Ectodermal cell (in vitro differentiated cells): ENCODE measurements at regions not wholly inside any gene's neighbourhood (a gene's known extent, or its start where the extent isn't known, plus 50 kb on each side); places are given as distances from the start of the nearest gene placed in this dataset.

Source experiments
- H3K27ac ChIP-seq: 2 replicates; pipeline ENCODE4 v1.7.0; 2013; ENCODE audit warnings: mild to moderate bottlenecking, low read depth, low read length; ENCODE audit not compliant: insufficient read depth, poor library complexity, severe bottlenecking
- H3K27me3 ChIP-seq: 2 replicates; pipeline ENCODE4 v1.7.0; 2013; ENCODE audit warnings: mild to moderate bottlenecking, low read length; ENCODE audit not compliant: insufficient read depth, control insufficient read depth, poor library complexity, severe bottlenecking
- H3K36me3 ChIP-seq: one replicate; pipeline ENCODE4 v1.7.0; 2013; ENCODE audit warnings: low read length; ENCODE audit not compliant: control insufficient read depth, insufficient read depth
- H3K4me1 ChIP-seq: one replicate; pipeline ENCODE4 v1.7.0; 2013; ENCODE audit warnings: low read length; ENCODE audit not compliant: control insufficient read depth, insufficient read depth
- H3K4me3 ChIP-seq: 2 replicates; pipeline ENCODE4 v1.7.0; 2013; ENCODE audit warnings: low read depth, low read length, control low read depth; ENCODE audit not compliant: insufficient read depth
- H3K9me3 ChIP-seq: 2 replicates; pipeline ENCODE4 v1.7.0; 2013; ENCODE audit warnings: mild to moderate bottlenecking, low read length, moderate library complexity; ENCODE audit not compliant: control insufficient read depth
- WGBS, 2 experiments: methylation state at CpG; one replicate each; pipeline ENCODE4 v1.1.7; 2013; ENCODE audit warnings: missing lambda C conversion rate in 2 of 2; 5-methylcytosine and 5-hydroxymethylcytosine counted together

DNA sequence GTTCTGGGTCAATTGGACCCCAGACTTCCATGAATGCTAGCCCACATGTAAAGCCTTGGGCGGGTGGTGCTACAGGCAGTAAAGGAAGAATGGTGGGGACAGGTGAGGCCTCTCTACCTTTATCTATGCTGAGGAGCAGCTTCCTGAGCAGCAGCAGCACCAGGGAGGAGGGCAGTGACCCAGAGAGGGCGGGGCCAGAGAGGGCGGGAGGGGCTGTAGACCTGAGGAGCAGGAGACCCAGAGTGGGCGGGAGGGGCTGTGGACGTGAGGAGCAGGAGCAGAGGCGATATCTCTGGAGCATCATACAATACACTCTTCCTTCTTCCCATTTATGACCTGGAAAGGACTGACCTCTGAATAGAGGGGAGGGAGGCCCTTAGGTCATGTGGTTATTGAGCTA is 165.9 kb downstream of the MTRR start:
- WGBS, 2 experiments: 88 to 92% methylated on average over 4 to 5 of the region's 6 CpGs
- no peak overlapping the region for H3K4me3 ChIP-seq
- no peaks in the 10 kb centered on the region for H3K9me3 ChIP-seq
- no peaks in the 10 kb centered on the region for H3K4me1 ChIP-seq
- no peaks in the 10 kb centered on the region for H3K36me3 ChIP-seq
- H3K27ac ChIP-seq: no peak overlapping the region
- H3K27me3 ChIP-seq: no peaks in the 10 kb centered on the region

DNA sequence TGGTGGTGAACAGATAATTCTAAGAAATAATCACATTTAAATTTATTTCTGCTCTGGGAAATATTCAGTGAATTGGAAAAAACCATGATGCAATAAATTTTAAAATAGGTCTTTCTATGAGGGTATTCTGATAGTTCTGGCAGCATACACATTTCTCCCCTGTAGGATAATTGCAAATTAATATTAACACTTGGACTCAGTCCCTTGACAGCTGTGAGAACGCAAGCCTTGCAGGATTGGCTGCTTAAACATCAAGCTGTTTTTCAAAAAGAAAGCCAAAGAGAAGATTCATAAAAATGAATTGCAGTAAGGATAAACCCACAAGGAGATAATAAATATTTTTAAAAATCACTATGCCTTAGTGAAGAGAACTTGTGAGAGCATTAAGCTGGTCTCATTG is 180.0 kb downstream of the MTRR start:
- no peaks in the 10 kb centered on the region for H3K4me1 ChIP-seq
- H3K27me3 ChIP-seq: no peaks in the 10 kb centered on the region
- 100% methylated on average over 1 of the region's 1 CpG; no CpG with 5 or more reads in 1 of the 2 experiments for WGBS, 2 experiments
- H3K36me3 ChIP-seq: no peaks in the 10 kb centered on the region
- H3K27ac ChIP-seq: no peak overlapping the region
- H3K4me3 ChIP-seq: no peak overlapping the region
- H3K9me3 ChIP-seq: no peaks in the 10 kb centered on the region

DNA sequence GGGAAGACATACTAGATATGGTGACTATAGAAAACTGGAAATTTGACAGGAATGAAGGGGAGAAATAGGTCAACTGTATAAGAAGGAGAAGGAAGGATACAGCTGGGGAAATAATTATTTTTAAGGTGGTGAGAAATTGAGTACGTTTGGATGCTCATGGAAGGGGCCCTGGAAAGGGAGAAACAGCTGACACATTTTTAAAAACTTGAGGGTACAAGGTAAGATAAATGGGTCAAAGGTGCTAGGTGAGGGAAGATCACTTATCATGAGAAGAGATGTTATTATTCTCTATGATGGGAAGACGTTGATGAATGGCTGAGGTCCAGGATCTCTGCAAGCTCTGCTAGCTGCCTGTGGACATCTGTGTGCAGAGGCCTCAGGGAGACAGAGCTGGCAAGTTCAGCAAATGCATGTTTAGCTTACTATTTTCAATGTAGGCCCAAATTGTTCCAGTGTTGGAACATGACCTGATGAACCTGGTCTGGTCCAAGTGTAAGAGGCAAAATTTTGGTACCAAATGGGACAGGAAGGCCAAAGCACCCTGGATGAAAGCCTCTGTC is 181.7 kb downstream of the MTRR start:
- 86 to 87% methylated on average over 2 of the region's 2 CpGs for WGBS, 2 experiments
- no peaks in the 10 kb centered on the region for H3K4me1 ChIP-seq
- H3K9me3 ChIP-seq: no peaks in the 10 kb centered on the region
- H3K4me3 ChIP-seq: no peak overlapping the region
- H3K27me3 ChIP-seq: no peaks in the 10 kb centered on the region
- no peaks in the 10 kb centered on the region for H3K36me3 ChIP-seq
- no peak overlapping the region for H3K27ac ChIP-seq

DNA sequence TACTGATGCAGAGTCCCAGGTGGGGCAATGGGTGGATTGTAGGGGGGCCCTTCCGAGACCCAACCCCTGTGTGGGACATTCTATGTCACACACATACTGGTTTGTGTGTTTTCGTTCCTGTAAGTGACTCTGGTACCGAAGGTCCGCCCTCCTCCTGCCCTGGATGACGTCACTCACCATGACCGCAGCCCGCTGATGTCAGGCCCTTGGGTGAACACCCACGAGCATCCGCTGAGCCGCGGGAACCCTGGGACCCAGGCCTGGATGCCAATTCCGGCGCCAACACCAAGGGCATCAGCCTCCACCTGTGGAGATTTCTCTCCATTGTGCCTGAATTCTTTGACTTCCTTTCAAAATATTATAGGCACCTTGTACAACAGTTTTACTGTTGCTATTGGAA is 184.3 kb downstream of the MTRR start:
- Histone ChIP-seq H3K27me3 (no peaks in the 10 kb centered on the region), H3K36me3 (no peaks in the 10 kb centered on the region), H3K4me3 (no peak overlapping the region), H3K27ac (no peak overlapping the region), H3K4me1 (no peaks in the 10 kb centered on the region), H3K9me3 (no peaks in the 10 kb centered on the region)
- WGBS, 2 experiments: 94 to 95% methylated on average over 13 of the region's 13 CpGs

DNA sequence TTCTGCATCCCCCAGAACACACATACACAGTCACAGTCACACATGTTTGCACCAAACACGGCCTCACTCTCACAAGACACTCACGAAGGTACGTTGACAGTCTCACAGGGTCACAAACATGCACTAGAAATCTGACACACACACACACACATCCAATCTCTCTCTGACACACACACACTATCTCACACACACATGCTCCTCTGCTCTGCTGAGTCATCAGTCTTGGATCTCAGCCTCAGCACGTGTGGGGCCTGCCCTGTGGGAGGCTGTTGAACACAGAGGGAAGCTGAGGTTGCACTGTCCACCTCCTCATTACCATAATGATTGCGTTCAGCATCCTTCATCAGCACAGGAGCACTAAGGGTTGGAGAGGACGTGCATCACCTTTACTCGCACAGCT is 188.8 kb downstream of the MTRR start:
- Histone ChIP-seq H3K4me1 (no peaks in the 10 kb centered on the region), H3K4me3 (no peak overlapping the region), H3K27ac (no peak overlapping the region), H3K9me3 (no peaks in the 10 kb centered on the region), H3K36me3 (no peaks in the 10 kb centered on the region), H3K27me3 (no peaks in the 10 kb centered on the region)
- WGBS, 2 experiments: 85% methylated on average over 7 of the region's 7 CpGs

- H3K9me3 ChIP-seq: no peaks in the 10 kb centered on the region
- H3K36me3 ChIP-seq: no peaks in the 10 kb centered on the region
- H3K4me1 ChIP-seq: no peaks in the 10 kb centered on the region
- no peaks in the 10 kb centered on the region for H3K27me3 ChIP-seq
- WGBS, 2 experiments: 91 to 95% methylated on average over 16 of the region's 16 CpGs
- no peak overlapping the region for H3K4me3 ChIP-seq
- H3K27ac ChIP-seq: no peak overlapping the region
Observed at GRCh38 chr5:8058616-8059190, 189.8 kb downstream of the MTRR start.

DNA sequence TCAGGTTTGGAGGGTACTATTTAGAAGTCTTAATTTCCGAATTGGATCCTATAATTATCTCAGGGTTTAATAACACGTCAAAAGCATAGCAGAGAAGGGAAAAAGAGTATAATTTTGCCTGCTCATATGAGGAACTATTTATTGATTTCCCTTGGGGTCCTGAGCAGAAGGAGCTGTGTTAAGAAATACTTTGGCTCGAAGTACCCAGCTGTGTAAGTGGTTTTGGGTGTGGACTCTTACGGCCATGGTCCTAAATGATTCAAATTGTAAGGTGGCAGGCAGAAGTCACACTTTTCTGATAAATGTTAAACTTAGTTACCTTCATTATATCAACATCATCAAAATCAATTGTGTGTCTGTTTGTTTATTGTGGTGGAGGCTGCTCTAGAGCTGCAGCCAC is 190.4 kb downstream of the MTRR start:
- WGBS, 2 experiments: 99 to 100% methylated on average over 4 of the region's 4 CpGs
- no peak overlapping the region for H3K27ac ChIP-seq
- H3K4me1 ChIP-seq: no peaks in the 10 kb centered on the region

GRCh38 chr5:8060235-8060952 is 191.4 kb downstream of the MTRR start:
- Histone ChIP-seq H3K27ac (no peak overlapping the region), H3K4me1 (no peaks in the 10 kb centered on the region), H3K4me3 (no peak overlapping the region), H3K36me3 (no peaks in the 10 kb centered on the region), H3K27me3 (no peaks in the 10 kb centered on the region), H3K9me3 (no peaks in the 10 kb centered on the region)
- 68 to 75% methylated on average over 10 to 11 of the region's 11 CpGs for WGBS, 2 experiments

More for the DNA sequence above, 190.4 kb downstream of the MTRR start:
- Histone ChIP-seq H3K36me3 (no peaks in the 10 kb centered on the region), H3K9me3 (no peaks in the 10 kb centered on the region), H3K4me3 (no peak overlapping the region), H3K27me3 (no peaks in the 10 kb centered on the region)

GRCh38 chr5:8060953-8061429 is 192.0 kb downstream of the MTRR start:
- Histone ChIP-seq H3K4me1 (no peaks in the 10 kb centered on the region), H3K4me3 (no peak overlapping the region), H3K9me3 (no peaks in the 10 kb centered on the region), H3K36me3 (no peaks in the 10 kb centered on the region), H3K27me3 (no peaks in the 10 kb centered on the region), H3K27ac (no peak overlapping the region)
- WGBS, 2 experiments: 79 to 80% methylated on average over 7 of the region's 7 CpGs

DNA sequence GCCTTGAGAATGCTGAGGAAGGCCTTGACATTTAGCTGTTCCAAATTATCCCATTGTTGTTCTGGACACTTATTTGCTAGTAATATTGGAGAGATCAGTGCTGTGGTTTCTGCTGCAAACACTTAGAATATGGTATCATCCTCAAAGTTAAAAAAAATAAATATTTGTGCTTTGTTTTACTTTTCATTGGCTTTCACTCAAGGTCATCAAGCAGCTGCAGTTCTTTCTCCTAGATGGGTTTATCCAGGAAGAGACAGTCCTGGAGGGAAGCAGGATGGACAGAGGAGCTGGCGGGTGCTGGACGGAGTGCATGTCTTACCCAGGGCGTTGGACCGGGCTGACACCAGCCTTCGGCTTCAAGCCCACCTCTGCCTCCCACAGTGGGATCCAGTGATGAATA is 193.6 kb downstream of the MTRR start:
- Histone ChIP-seq H3K4me1 (no peaks in the 10 kb centered on the region), H3K27me3 (no peaks in the 10 kb centered on the region), H3K36me3 (no peaks in the 10 kb centered on the region), H3K9me3 (no peaks in the 10 kb centered on the region), H3K4me3 (no peak overlapping the region), H3K27ac (no peak overlapping the region)
- WGBS, 2 experiments: 96 to 98% methylated on average over 5 of the region's 5 CpGs
